HEK293T (cell line): ENCODE measurements at regions not wholly inside any gene's neighbourhood (a gene's known extent, or its start where the extent isn't known, plus 50 kb on each side); places are given as distances from the start of the nearest gene placed in this dataset.

Experiments
- CTCF ChIA-PET: fragments of 350-600 bp; formaldehyde crosslinking; extraction: SDS; loops from one replicate; lab custom pipeline; 2021; ENCODE audit warnings: antibody characterized with exemption, inconsistent platforms; lab: Yijun Ruan, JAX
- POLR2A ChIA-PET: fragments of 350-600 bp; formaldehyde crosslinking; extraction: SDS; loops from one replicate; lab custom pipeline; 2020; ENCODE audit warnings: antibody characterized with exemption, inconsistent platforms; lab: Yijun Ruan, JAX
- DNase-seq: peaks from one replicate; pipeline ENCODE4 v3.0.0; 2012; ENCODE audit warnings: mixed read lengths; ENCODE audit errors: extremely low spot score
- ARNT ChIP-seq: fragments of 450-650 bp; IDR thresholded peaks from 2 replicates; pipeline ENCODE4 v1.6.1; 2017; ENCODE audit warnings: mild to moderate bottlenecking
- BHLHE40 ChIP-seq: fragments of 450-650 bp; IDR thresholded peaks from 2 replicates; pipeline ENCODE4 v1.6.1; 2016; ENCODE audit warnings: mild to moderate bottlenecking, moderate library complexity, borderline replicate concordance
- CTBP1 ChIP-seq: fragments of 450-650 bp; IDR thresholded peaks from 2 replicates; pipeline ENCODE4 v1.6.1; 2016; ENCODE audit warnings: borderline replicate concordance
- ELF4 ChIP-seq: fragments of 450-650 bp; IDR thresholded peaks from 2 replicates; pipeline ENCODE4 v1.6.1; 2017; ENCODE audit warnings: antibody characterized with exemption
- FOXA1 ChIP-seq: fragments of 450-650 bp; IDR thresholded peaks from 2 replicates; pipeline ENCODE4 v1.6.1; 2016; ENCODE audit warnings: mild to moderate bottlenecking
- FOXK2 ChIP-seq: fragments of 450-650 bp; IDR thresholded peaks from 2 replicates; pipeline ENCODE4 v1.6.1; 2016; ENCODE audit warnings: mild to moderate bottlenecking
- FOXM1 ChIP-seq: fragments of 450-650 bp; IDR thresholded peaks from 2 replicates; pipeline ENCODE4 v1.6.1; 2017; ENCODE audit warnings: mild to moderate bottlenecking, borderline replicate concordance
- HDGF ChIP-seq: fragments of 450-650 bp; IDR thresholded peaks from 2 replicates; pipeline ENCODE4 v1.6.1; 2017; ENCODE audit warnings: antibody characterized with exemption, borderline replicate concordance
- L3MBTL2 ChIP-seq: fragments of 450-650 bp; conservative IDR thresholded peaks from 2 replicates; pipeline ENCODE4 v1.6.1; 2016; ENCODE audit warnings: mild to moderate bottlenecking
- LEF1 ChIP-seq: fragments of 450-650 bp; IDR thresholded peaks from 2 replicates; pipeline ENCODE4 v1.6.1; 2017; ENCODE audit warnings: mild to moderate bottlenecking, borderline replicate concordance
- NFRKB ChIP-seq: fragments of 450-650 bp; IDR thresholded peaks from 2 replicates; pipeline ENCODE4 v1.6.1; 2016; ENCODE audit warnings: mild to moderate bottlenecking, moderate library complexity
- PKNOX1 ChIP-seq: fragments of 450-650 bp; IDR thresholded peaks from 2 replicates; pipeline ENCODE4 v1.6.1; 2016
- SP1 ChIP-seq: fragments of 450-650 bp; IDR thresholded peaks from 2 replicates; pipeline ENCODE4 v1.6.1; 2017
- SUZ12 ChIP-seq: fragments of 450-650 bp; IDR thresholded peaks from 2 replicates; pipeline ENCODE4 v1.6.1; 2016; ENCODE audit warnings: mild to moderate bottlenecking
- TARDBP ChIP-seq: fragments of 450-650 bp; IDR thresholded peaks from 2 replicates; pipeline ENCODE4 v1.6.1; 2016
- ZNF384 ChIP-seq: fragments of 450-650 bp; IDR thresholded peaks from 2 replicates; pipeline ENCODE4 v1.6.1; 2016

- TF ChIP-seq HDGF = no peak
- TF ChIP-seq ELF4 = no peak
- no peak for TF ChIP-seq BHLHE40
- TF ChIP-seq NFRKB = no peak
- no peak for TF ChIP-seq FOXK2
- no peak for TF ChIP-seq PKNOX1
- TF ChIP-seq SP1 = no peak
- TF ChIP-seq ARNT = no peak
- no peak for TF ChIP-seq TARDBP
- TF ChIP-seq ZNF384 = no peak
- no peak for TF ChIP-seq FOXM1
- no peak for TF ChIP-seq LEF1
- no peak for TF ChIP-seq CTBP1
- TF ChIP-seq FOXA1 = no peak
- TF ChIP-seq SUZ12 = no peak
- TF ChIP-seq L3MBTL2 = no peak
- CTCF ChIA-PET = no interaction called here
- no peak for DNase-seq
- POLR2A ChIA-PET = no interaction called here
Observed at GRCh38 chr2:105541189-105542050, 142.6 kb upstream of the FHL2 start.

- no peak for DNase-seq
- TF ChIP-seq FOXM1 (no peak), FOXA1 (no peak), BHLHE40 (no peak), FOXK2 (no peak), ARNT (no peak), CTBP1 (no peak), PKNOX1 (no peak), SUZ12 (no peak), HDGF (no peak), ELF4 (no peak), TARDBP (no peak), LEF1 (no peak), SP1 (no peak), ZNF384 (no peak)
- CTCF ChIA-PET = no interaction called here
- POLR2A ChIA-PET = no interaction called here
Observed at GRCh38 chr2:105540642-105541041, 141.8 kb upstream of the FHL2 start.

DNA sequence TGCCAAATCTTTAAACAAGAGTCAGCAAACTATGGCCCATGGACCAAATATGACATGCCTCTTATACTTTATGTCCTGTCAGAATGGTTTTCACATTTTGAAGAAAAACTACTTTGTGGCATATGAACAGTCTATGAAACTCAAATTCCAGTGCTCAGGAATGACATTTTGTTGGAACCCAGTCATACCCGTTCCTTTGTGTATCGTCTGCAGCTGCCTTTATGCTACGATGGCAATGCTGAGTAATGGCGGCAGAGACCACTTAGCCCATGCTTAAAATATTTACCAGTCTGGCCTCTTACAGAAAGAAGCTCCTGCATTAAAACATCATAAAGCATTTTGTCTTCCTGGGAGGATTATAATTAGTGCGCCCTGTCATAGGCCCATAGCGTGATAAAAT is 140.5 kb upstream of the FHL2 start:
- TF ChIP-seq FOXM1 (no peak), SP1 (no peak), ZNF384 (no peak), CTBP1 (no peak), PKNOX1 (no peak)
- POLR2A ChIA-PET = no interaction called here
- no peak for DNase-seq
- CTCF ChIA-PET = no interaction called here

GRCh38 chr2:105538840-105539239 is 140.0 kb upstream of the FHL2 start:
- POLR2A ChIA-PET = no interaction called here
- DNase-seq = no peak
- TF ChIP-seq FOXA1 (no peak), ZNF384 (no peak), HDGF (no peak), FOXM1 (no peak), TARDBP (no peak), PKNOX1 (no peak), BHLHE40 (no peak), ARNT (no peak)
- CTCF ChIA-PET = no interaction called here

DNA sequence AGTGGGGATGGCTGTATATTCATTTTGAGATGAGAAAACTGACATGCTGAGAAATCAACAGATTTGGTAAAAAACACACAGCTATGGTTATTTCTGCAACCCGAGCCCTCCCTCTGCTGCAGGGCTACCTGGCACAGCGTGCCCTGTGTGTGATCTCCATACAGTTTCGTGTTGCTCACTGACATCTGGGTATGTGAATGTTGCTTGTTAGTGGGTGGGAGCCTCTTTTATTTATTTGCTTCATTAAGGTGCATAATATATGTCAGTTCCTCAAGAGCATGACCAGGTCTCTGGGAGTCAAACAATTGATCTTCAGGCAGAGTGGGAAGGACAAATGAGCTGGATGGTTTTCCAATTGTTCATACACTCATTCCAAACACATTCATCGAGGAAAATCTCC is 139.1 kb upstream of the FHL2 start:
- TF ChIP-seq ARNT = no peak
- TF ChIP-seq FOXM1 = no peak
- no peak for TF ChIP-seq BHLHE40
- no peak for TF ChIP-seq PKNOX1
- TF ChIP-seq ELF4 = no peak
- no peak for TF ChIP-seq NFRKB
- TF ChIP-seq SP1 = no peak
- TF ChIP-seq FOXK2 = no peak
- no peak for TF ChIP-seq HDGF
- no peak for TF ChIP-seq TARDBP
- TF ChIP-seq SUZ12 = no peak
- TF ChIP-seq L3MBTL2 = no peak
- no peak for TF ChIP-seq ZNF384
- TF ChIP-seq LEF1 = no peak
- TF ChIP-seq CTBP1 = no peak
- TF ChIP-seq FOXA1 = no peak
- ChIA-PET CTCF (interaction anchor here (0.6 kb wide), 1 partner anchor 66 kb away, joined by 4 read pairs; no protein-coding TSS in a partner anchor), POLR2A (no interaction called here)
- no peak for DNase-seq
